Calu3 (cell line): ENCODE measurements at regions not wholly inside any gene's neighbourhood (a gene's known extent, or its start where the extent isn't known, plus 50 kb on each side); places are given as distances from the start of the nearest gene placed in this dataset.

Experiments
- BruUV-seq: library from RNA; stranded (reverse); fragments of 400-500 nt; replicated peaks from 2 replicates; lab custom pipeline; 2021; lab: Mats Ljungman, UMichigan
- CTCF ChIA-PET: fragments of 300-600 bp; sonication (Branson Sonifier 250); formaldehyde crosslinking; loops from one replicate; lab custom pipeline; 2022; ENCODE audit warnings: antibody characterized with exemption; lab: Charles Lee
- DNase-seq: peaks from one replicate; pipeline ENCODE4 v3.0.0; 2022
- H3K27ac Mint-ChIP-seq: one replicate; pipeline ENCODE4 v1.8.0; 2022; ENCODE audit warnings: mixed read lengths; ENCODE audit not compliant: unreplicated experiment
- H3K27me3 Mint-ChIP-seq: one replicate; pipeline ENCODE4 v1.8.0; 2022; ENCODE audit warnings: mixed read lengths; ENCODE audit not compliant: unreplicated experiment
- H3K36me3 Mint-ChIP-seq: one replicate; pipeline ENCODE4 v1.8.0; 2022; ENCODE audit warnings: mild to moderate bottlenecking, moderate library complexity, mixed read lengths; ENCODE audit not compliant: insufficient read depth, unreplicated experiment
- H3K4me1 Mint-ChIP-seq: one replicate; pipeline ENCODE4 v1.8.0; 2022; ENCODE audit warnings: mild to moderate bottlenecking, low read depth, mixed read lengths; ENCODE audit not compliant: unreplicated experiment
- H3K4me3 Mint-ChIP-seq: one replicate; pipeline ENCODE4 v1.8.0; 2022; ENCODE audit warnings: mild to moderate bottlenecking, low read depth, moderate library complexity, mixed read lengths; ENCODE audit not compliant: unreplicated experiment
- H3K9me3 Mint-ChIP-seq: one replicate; pipeline ENCODE4 v1.8.0; 2022; ENCODE audit warnings: low read depth, mixed read lengths; ENCODE audit not compliant: unreplicated experiment
- CTCF ChIP-seq: fragments of 200-600 bp; IDR thresholded peaks from one replicate; pipeline ENCODE4 v1.8.0; 2022; ENCODE audit warnings: antibody characterized with exemption; ENCODE audit not compliant: unreplicated experiment
- intact Hi-C: fragments of 100-400 bp; cut with micrococcal nuclease; formaldehyde crosslinking; loops from one replicate; pipeline ENCODE4 v1.10.0; 2022; ENCODE audit not compliant: unreplicated experiment

DNA sequence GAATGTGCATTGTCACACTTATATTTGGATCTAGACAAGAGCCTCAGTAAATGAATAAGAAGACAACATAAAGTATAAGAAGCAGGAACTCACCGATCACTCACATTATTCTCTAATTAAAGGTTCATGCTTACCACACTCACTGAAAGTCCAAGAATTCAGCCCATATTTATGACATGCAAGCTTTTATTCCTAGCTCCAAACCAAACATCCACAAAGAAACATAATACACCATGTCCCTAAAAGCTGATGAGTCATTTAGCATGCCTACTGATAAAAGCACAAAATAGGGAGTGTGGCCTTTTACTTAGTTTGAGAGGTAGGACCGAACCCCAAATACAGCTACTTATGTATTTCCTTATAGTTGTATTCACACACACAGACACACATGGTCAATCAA is 1094.6 kb upstream of the CDH2 start:
- CTCF ChIA-PET = no interaction called here
- intact Hi-C loops = no loop called here
- no peak for DNase-seq
- Mint-ChIP-seq H3K4me3 (no peak overlapping the region), H3K4me1 (no peaks in the 10 kb centered on the region), H3K9me3 (no peaks in the 10 kb centered on the region), H3K27me3 (no peaks in the 10 kb centered on the region), H3K27ac (no peak overlapping the region), H3K36me3 (no peaks in the 10 kb centered on the region)
- no TSS peak for BruUV-seq
- no peak for TF ChIP-seq CTCF

- H3K36me3 Mint-ChIP-seq = no peaks in the 10 kb centered on the region
- no peak overlapping the region for H3K4me3 Mint-ChIP-seq
- no peaks in the 10 kb centered on the region for H3K4me1 Mint-ChIP-seq
- no TSS peak for BruUV-seq
- no peaks in the 10 kb centered on the region for H3K27me3 Mint-ChIP-seq
- intact Hi-C loops = no loop called here
- no peak overlapping the region for H3K27ac Mint-ChIP-seq
- no peak for TF ChIP-seq CTCF
- no peak for DNase-seq
- CTCF ChIA-PET = no interaction called here
- no peaks in the 10 kb centered on the region for H3K9me3 Mint-ChIP-seq
Measured at GRCh38 chr18:29259838-29260237, 1082.9 kb upstream of the CDH2 start.

GRCh38 chr18:29254123-29254522 is 1077.2 kb upstream of the CDH2 start:
- intact Hi-C loops = no loop called here
- Mint-ChIP-seq H3K9me3 (no peaks in the 10 kb centered on the region), H3K27me3 (no peaks in the 10 kb centered on the region), H3K4me3 (no peak overlapping the region), H3K4me1 (no peaks in the 10 kb centered on the region), H3K36me3 (no peaks in the 10 kb centered on the region), H3K27ac (no peak overlapping the region)
- TF ChIP-seq CTCF = no peak
- no TSS peak for BruUV-seq
- DNase-seq = no peak
- CTCF ChIA-PET = no interaction called here

GRCh38 chr18:29251681-29252080 is 1074.8 kb upstream of the CDH2 start:
- Mint-ChIP-seq H3K4me1 (no peaks in the 10 kb centered on the region), H3K4me3 (no peak overlapping the region), H3K27me3 (no peaks in the 10 kb centered on the region), H3K36me3 (no peaks in the 10 kb centered on the region), H3K27ac (no peak overlapping the region), H3K9me3 (no peaks in the 10 kb centered on the region)
- DNase-seq = no peak
- TF ChIP-seq CTCF = no peak
- BruUV-seq = no TSS peak
- CTCF ChIA-PET = no interaction called here
- intact Hi-C loops = no loop called here
